ENCODE measurements at regions not wholly inside any gene's neighbourhood (a gene's known extent, or its start where the extent isn't known, plus 50 kb on each side); places are given as distances from the start of the nearest gene placed in this dataset.

DNA sequence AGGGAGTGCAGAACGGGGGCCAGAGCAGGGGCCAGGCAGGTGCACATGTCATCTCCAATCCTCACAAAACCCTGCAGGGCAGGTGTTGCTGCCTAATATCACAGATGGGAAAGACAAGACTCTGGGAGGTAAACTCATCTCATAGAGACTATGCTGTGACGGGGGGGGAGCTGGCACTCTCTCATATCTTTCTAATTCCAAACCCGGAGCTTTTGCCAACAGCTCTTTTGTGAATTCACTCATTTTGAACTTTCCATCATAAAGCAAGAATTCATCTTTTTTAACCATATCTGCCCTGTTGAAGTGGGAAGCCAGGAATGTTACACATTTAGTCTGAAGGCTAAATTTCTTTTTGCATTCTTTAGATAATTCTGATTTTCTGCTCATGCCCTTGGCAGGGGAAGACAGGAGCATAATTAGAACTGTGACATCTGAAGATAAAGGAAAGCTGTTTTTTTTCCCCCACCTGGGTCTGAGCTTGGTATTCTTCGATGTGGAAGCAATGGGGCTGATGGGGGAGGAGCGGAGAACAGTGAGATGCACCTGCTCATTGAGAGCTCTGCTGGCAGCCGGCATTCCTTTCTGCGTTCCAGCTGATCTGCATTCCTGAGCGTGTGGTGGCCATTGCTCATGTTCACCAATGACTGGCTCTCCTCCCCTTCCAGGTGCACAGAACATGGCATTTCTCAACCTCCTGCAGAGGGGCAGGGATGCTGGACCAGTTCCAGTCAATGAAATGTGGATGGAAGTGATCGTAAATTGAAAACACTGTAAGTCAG, 159.2 kb downstream of the NSG2 start:
- no peak for DNase-seq (ENCODE audit: low read depth)
- H3K4me3 ChIP-seq (ENCODE audit: low read depth, low read length), result no peak overlapping the region
- TF ChIP-seq MYC (IDR thresholded peaks at IDR 0.05; ENCODE audit: low read depth, low read length), result no peak
- TF ChIP-seq POLR2A (IDR thresholded peaks at IDR 0.05; ENCODE audit: extremely low read depth, insufficient read length), result no peak
- TF ChIP-seq, protein P1, sequence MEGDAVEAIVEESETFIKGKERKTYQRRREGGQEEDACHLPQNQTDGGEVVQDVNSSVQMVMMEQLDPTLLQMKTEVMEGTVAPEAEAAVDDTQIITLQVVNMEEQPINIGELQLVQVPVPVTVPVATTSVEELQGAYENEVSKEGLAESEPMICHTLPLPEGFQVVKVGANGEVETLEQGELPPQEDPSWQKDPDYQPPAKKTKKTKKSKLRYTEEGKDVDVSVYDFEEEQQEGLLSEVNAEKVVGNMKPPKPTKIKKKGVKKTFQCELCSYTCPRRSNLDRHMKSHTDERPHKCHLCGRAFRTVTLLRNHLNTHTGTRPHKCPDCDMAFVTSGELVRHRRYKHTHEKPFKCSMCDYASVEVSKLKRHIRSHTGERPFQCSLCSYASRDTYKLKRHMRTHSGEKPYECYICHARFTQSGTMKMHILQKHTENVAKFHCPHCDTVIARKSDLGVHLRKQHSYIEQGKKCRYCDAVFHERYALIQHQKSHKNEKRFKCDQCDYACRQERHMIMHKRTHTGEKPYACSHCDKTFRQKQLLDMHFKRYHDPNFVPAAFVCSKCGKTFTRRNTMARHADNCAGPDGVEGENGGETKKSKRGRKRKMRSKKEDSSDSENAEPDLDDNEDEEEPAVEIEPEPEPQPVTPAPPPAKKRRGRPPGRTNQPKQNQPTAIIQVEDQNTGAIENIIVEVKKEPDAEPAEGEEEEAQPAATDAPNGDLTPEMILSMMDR (IDR thresholded peaks at IDR 0.05; ENCODE audit: low read depth, low read length), result no peak
- TF ChIP-seq, protein P2, sequence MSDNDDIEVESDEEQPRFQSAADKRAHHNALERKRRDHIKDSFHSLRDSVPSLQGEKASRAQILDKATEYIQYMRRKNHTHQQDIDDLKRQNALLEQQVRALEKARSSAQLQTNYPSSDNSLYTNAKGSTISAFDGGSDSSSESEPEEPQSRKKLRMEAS (IDR thresholded peaks at IDR 0.05; ENCODE audit: low read depth, low read length), result no peak

DNA sequence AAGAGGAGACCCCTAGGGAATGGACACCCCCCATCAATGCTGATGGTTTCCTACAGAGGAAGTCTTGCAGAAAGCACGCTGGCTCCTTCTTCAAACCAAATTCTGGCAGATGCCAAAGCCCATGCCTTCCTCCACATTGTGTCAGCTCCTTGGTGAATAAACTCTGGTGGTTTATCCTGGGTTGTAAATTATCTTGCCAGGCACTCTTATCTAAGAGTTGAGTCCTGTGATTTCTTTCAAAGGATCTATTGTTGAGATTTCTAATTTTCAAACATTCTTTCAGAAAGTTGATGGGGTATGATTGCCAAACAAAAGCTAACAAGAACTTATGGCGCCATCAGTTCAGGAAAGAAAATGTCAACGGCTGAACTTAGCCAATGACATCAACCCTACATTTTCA, 160.4 kb downstream of the NSG2 start:
- H3K4me3 ChIP-seq (ENCODE audit: low read depth, low read length), result no peak overlapping the region
- TF ChIP-seq POLR2A (IDR thresholded peaks at IDR 0.05; ENCODE audit: extremely low read depth, insufficient read length) (no peak), MYC (IDR thresholded peaks at IDR 0.05; ENCODE audit: low read depth, low read length) (no peak)
- TF ChIP-seq, protein P1 (IDR thresholded peaks at IDR 0.05; ENCODE audit: low read depth, low read length), result no peak
- TF ChIP-seq, protein P2 (IDR thresholded peaks at IDR 0.05; ENCODE audit: low read depth, low read length), result no peak
- no peak for DNase-seq (ENCODE audit: low read depth)

DNA sequence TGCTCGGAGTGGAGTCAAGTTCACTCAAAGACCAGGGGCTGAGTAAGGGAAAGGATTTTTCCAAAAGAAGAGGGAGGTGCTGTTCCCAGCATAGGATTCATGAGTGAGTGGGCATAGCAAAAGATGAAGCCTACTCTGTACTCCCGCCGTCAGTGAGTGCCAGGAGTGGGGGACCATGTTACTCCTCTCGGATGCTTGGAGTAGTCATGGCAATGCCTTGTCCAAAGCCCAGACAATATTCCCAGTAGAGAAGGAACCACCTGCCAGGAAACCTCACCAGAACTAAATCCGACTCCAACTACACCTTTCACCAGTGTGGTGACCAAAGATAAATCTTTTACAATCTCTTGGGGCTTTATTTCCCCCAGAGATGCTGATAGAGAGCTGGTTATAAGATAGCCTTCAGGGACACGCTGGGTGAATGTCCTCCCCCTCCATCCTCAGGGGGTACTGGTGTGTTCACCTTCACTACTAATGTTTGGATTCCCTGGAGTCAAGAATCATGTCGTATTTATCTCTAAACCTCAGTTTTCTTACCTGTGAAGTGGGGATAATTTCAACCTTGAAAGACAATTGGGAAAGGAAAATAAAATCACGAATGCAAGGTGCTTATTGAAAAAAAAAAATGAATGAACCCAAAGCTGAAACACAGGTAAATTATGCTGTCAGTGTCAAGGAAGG, 165.2 kb downstream of the NSG2 start:
- H3K4me3 ChIP-seq (ENCODE audit: low read depth, low read length), result no peak overlapping the region
- TF ChIP-seq, protein P2 (IDR thresholded peaks at IDR 0.05; ENCODE audit: low read depth, low read length), result no peak
- TF ChIP-seq MYC (IDR thresholded peaks at IDR 0.05; ENCODE audit: low read depth, low read length), result no peak
- TF ChIP-seq, protein P1 (IDR thresholded peaks at IDR 0.05; ENCODE audit: low read depth, low read length), result no peak
- TF ChIP-seq POLR2A (IDR thresholded peaks at IDR 0.05; ENCODE audit: extremely low read depth, insufficient read length), result no peak
- no peak for DNase-seq (ENCODE audit: low read depth)

DNA sequence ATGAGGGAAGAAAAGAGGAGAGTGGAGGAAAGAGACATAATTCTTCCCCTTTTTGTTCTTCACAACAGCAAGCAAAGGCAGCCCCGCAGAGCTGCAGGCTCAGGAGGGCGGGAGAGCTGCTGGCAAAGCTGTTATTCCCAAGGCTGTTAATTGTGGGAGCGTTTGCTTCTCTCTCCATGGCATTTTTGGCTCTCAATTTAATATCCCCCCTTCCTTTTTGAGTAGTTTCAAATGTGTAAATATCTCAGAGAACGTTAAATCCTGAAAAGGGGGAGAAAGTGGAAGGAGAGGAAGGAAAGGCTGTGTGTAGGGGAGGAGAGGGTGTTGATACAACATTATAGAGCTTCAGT, 165.7 kb downstream of the NSG2 start:
- no peak for DNase-seq (ENCODE audit: low read depth)
- no peak for TF ChIP-seq MYC (IDR thresholded peaks at IDR 0.05; ENCODE audit: low read depth, low read length)
- TF ChIP-seq, protein P2 (IDR thresholded peaks at IDR 0.05; ENCODE audit: low read depth, low read length), result no peak
- TF ChIP-seq, protein P1 (IDR thresholded peaks at IDR 0.05; ENCODE audit: low read depth, low read length), result no peak
- TF ChIP-seq POLR2A (IDR thresholded peaks at IDR 0.05; ENCODE audit: extremely low read depth, insufficient read length), result no peak
- H3K4me3 ChIP-seq (ENCODE audit: low read depth, low read length), result no peak overlapping the region

DNA sequence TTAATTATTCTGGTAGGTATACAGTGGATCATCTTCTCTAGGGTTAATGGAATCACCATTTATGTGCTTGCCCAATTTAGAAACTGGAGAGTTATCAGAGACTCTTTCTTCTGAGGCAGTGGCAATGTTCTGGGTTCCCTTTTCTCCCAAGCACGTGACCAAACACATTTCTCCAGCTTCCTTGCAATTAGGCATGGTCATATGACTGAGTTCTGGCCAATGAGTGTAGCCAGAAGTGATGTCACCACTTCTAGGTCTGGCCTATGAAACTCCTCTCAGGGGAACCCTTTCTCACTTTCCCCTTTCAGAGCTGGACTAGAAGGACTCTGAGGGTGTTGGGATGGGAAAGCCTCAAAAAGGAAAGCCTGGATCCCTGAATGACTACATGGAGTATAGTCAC, 172.0 kb downstream of the NSG2 start:
- TF ChIP-seq MYC (IDR thresholded peaks at IDR 0.05; ENCODE audit: low read depth, low read length) (no peak), POLR2A (IDR thresholded peaks at IDR 0.05; ENCODE audit: extremely low read depth, insufficient read length) (no peak)
- TF ChIP-seq, protein P2 (IDR thresholded peaks at IDR 0.05; ENCODE audit: low read depth, low read length), result no peak
- TF ChIP-seq, protein P1 (IDR thresholded peaks at IDR 0.05; ENCODE audit: low read depth, low read length), result no peak
- DNase-seq (ENCODE audit: low read depth), result peak; percentile 7
- no peak overlapping the region for H3K4me3 ChIP-seq (ENCODE audit: low read depth, low read length)
